ENCODE measurements at regions not wholly inside any gene's neighbourhood (a gene's known extent, or its start where the extent isn't known, plus 50 kb on each side); places are given as distances from the start of the nearest gene placed in this dataset.

DNA sequence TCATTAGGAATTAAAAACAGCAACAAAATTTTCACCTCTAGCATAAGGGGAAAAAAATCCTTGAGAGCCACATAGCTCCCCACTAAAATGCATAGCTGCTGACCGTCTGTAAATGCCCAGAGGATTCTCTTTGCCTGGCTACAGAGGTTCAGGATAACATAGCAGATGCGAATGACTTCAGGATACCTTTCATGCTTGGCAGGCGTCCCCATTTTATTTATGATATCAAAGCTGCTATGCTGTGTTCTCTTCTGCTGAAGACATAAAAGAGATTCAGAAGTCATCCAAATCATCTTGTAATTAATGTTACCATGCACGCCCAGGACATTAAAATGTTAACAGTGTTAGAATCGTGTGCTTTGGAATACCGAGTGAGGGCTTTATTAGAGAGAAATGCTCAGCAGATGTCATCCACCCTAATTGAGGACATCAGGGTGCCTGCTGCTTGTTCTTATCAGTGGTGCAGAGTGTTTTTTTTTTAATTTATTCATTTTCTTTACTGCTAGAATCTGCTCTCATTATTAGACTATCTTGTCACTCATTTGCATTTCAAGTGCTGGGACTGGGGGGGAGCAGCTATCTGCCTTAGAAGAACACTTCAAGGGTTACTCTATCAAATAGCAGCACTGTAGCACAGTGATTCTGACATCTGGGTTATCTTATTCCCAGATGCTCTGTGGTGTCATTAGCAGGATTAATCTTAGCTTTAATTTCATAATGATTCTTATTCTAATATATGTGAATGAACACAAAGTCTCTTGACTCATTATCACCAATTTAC, 139.5 kb downstream of the ZNF326 start:
- TF ChIP-seq, protein P1, sequence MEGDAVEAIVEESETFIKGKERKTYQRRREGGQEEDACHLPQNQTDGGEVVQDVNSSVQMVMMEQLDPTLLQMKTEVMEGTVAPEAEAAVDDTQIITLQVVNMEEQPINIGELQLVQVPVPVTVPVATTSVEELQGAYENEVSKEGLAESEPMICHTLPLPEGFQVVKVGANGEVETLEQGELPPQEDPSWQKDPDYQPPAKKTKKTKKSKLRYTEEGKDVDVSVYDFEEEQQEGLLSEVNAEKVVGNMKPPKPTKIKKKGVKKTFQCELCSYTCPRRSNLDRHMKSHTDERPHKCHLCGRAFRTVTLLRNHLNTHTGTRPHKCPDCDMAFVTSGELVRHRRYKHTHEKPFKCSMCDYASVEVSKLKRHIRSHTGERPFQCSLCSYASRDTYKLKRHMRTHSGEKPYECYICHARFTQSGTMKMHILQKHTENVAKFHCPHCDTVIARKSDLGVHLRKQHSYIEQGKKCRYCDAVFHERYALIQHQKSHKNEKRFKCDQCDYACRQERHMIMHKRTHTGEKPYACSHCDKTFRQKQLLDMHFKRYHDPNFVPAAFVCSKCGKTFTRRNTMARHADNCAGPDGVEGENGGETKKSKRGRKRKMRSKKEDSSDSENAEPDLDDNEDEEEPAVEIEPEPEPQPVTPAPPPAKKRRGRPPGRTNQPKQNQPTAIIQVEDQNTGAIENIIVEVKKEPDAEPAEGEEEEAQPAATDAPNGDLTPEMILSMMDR (IDR thresholded peaks at IDR 0.05; ENCODE audit: poor library complexity): no peak
- TF ChIP-seq EZH2 (IDR thresholded peaks at IDR 0.05; ENCODE audit: borderline replicate concordance) (no peak), EZH2phosphoT487 (IDR thresholded peaks at IDR 0.05; ENCODE audit: low read depth, severe bottlenecking, unreplicated experiment) (no peak)
